ENCODE measurements at regions not wholly inside any gene's neighbourhood (a gene's known extent, or its start where the extent isn't known, plus 50 kb on each side); places are given as distances from the start of the nearest gene placed in this dataset.

DNA sequence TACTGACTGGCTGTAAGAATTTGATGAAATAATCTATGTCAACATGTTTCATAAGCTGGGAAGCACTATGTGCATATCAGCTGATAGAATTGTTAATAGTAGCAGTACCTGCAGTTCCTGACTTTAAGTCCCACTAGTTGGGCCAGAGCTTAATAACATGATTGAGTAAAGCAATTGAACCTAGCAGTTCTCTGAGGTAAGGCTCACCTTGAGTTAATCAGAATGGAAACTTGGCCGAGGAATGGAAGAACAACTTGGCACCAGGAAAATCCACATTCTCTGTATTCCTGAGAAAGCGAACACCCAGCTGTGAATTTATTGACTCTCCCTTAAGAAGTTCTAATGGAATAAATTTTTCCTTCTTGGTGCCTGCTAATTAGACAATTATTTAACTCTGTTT is 262.6 kb downstream of the IGSF11 start:
- CTCF ChIA-PET = no interaction called here
- H3K79me2 ChIP-seq (ENCODE audit: insufficient read depth) = no peaks in the 10 kb centered on the region

DNA sequence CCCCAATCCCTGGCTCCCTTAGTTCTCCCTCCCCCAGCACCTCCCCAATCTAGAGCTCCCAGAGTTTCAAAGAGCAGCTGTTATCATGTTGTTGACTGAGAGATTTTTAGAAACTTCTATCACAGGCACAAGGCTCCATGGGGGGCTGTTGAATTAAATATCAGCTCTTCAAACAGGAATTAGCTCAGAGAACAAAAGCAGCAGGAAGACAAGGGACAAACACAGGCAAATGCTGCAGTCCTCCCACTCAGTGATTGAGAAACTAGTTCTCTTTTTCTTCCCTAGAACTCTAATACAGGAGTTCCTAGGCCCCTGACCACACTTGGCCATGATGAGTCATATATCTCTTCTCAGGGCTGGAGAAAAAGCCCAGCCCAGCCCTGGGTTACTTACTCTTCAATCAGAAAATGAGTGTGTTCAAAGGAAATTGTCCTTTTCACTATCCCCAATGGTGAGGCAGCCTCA is 262.1 kb downstream of the IGSF11 start:
- Histone ChIP-seq H3K4me1 (ENCODE audit: control insufficient read depth in 1 of 2, insufficient read depth in 2 of 2, low read depth in 1 of 2, low read length in 1 of 2) (no peaks in the 10 kb centered on the region), H3K4me3 (ENCODE audit: low read depth in 2 of 2, low read length in 1 of 2) (no peak overlapping the region), H3K9me3 (no peaks in the 10 kb centered on the region), H3K27ac (ENCODE audit: low read depth in 2 of 2, low read length in 1 of 2) (no peak overlapping the region), H3K79me2 (ENCODE audit: insufficient read depth) (no peaks in the 10 kb centered on the region), H3K4me2 (no peak overlapping the region), H3K36me3 (replicated peaks in 1 of 2; ENCODE audit: control insufficient read depth in 1 of 2, insufficient read depth in 2 of 2, low read length in 1 of 2) (no peaks in the 10 kb centered on the region), H3K9me2 (no peaks in the 10 kb centered on the region), H4K20me1 (ENCODE audit: insufficient read depth) (no peaks in the 10 kb centered on the region), H3K27me3 (ENCODE audit: insufficient read depth) (no peaks in the 10 kb centered on the region), H3F3A (replicated peaks; ENCODE audit: insufficient read depth) (no peaks in the 10 kb centered on the region), H3K9ac (no peak overlapping the region), H2AFZ (ENCODE audit: low read depth) (no peak overlapping the region)
- no peak for DNase-seq
- CTCF ChIA-PET = no interaction called here
- no peak for TF ChIP-seq GABPA (IDR thresholded peaks at IDR 0.05; ENCODE audit: low read depth)
- no peak for TF ChIP-seq TEAD4 (IDR thresholded peaks at IDR 0.05; ENCODE audit: borderline replicate concordance, insufficient read depth)
- TF ChIP-seq, protein P1, sequence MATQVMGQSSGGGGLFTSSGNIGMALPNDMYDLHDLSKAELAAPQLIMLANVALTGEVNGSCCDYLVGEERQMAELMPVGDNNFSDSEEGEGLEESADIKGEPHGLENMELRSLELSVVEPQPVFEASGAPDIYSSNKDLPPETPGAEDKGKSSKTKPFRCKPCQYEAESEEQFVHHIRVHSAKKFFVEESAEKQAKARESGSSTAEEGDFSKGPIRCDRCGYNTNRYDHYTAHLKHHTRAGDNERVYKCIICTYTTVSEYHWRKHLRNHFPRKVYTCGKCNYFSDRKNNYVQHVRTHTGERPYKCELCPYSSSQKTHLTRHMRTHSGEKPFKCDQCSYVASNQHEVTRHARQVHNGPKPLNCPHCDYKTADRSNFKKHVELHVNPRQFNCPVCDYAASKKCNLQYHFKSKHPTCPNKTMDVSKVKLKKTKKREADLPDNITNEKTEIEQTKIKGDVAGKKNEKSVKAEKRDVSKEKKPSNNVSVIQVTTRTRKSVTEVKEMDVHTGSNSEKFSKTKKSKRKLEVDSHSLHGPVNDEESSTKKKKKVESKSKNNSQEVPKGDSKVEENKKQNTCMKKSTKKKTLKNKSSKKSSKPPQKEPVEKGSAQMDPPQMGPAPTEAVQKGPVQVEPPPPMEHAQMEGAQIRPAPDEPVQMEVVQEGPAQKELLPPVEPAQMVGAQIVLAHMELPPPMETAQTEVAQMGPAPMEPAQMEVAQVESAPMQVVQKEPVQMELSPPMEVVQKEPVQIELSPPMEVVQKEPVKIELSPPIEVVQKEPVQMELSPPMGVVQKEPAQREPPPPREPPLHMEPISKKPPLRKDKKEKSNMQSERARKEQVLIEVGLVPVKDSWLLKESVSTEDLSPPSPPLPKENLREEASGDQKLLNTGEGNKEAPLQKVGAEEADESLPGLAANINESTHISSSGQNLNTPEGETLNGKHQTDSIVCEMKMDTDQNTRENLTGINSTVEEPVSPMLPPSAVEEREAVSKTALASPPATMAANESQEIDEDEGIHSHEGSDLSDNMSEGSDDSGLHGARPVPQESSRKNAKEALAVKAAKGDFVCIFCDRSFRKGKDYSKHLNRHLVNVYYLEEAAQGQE (IDR thresholded peaks at IDR 0.05; ENCODE audit: low read depth, low read length) = no peak
- no peak for TF ChIP-seq CHD2 (IDR thresholded peaks at IDR 0.05; ENCODE audit: low read length, partially characterized antibody)
- no peak for TF ChIP-seq NFIC (IDR thresholded peaks at IDR 0.05; ENCODE audit: borderline replicate concordance)
- TF ChIP-seq, protein P2, sequence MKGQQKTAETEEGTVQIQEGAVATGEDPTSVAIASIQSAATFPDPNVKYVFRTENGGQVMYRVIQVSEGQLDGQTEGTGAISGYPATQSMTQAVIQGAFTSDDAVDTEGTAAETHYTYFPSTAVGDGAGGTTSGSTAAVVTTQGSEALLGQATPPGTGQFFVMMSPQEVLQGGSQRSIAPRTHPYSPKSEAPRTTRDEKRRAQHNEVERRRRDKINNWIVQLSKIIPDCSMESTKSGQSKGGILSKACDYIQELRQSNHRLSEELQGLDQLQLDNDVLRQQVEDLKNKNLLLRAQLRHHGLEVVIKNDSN (IDR thresholded peaks at IDR 0.05; ENCODE audit: borderline replicate concordance, low read depth) = no peak
- no peak for TF ChIP-seq YY1 (IDR thresholded peaks at IDR 0.05; ENCODE audit: low read depth)
- no peak for TF ChIP-seq EP300 (IDR thresholded peaks at IDR 0.05; ENCODE audit: borderline replicate concordance in 1 of 2, low read depth in 1 of 2, low read length in 1 of 2)
- TF ChIP-seq RAD21 (IDR thresholded peaks at IDR 0.05; ENCODE audit: low read length) = no peak
- TF ChIP-seq EZH2phosphoT487 (IDR thresholded peaks at IDR 0.05; ENCODE audit: borderline replicate concordance, low read depth) = no peak
- TF ChIP-seq TAF1 (IDR thresholded peaks at IDR 0.05; ENCODE audit: borderline replicate concordance, low read depth, low read length) = no peak
- no peak for TF ChIP-seq FOSL2 (IDR thresholded peaks at IDR 0.05; ENCODE audit: borderline replicate concordance, low read depth)
- TF ChIP-seq RFX5 (IDR thresholded peaks at IDR 0.05; ENCODE audit: low read length) = no peak
- TF ChIP-seq, protein P3, sequence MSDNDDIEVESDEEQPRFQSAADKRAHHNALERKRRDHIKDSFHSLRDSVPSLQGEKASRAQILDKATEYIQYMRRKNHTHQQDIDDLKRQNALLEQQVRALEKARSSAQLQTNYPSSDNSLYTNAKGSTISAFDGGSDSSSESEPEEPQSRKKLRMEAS (IDR thresholded peaks at IDR 0.05; ENCODE audit: low read depth) = no peak
- no peak for TF ChIP-seq GATA2 (CRISPR knock-in tag; IDR thresholded peaks at IDR 0.05)
- no peak for TF ChIP-seq FOXJ3 (CRISPR knock-in tag; IDR thresholded peaks at IDR 0.05)
- POLR2A ChIA-PET = no interaction called here

More for the DNA sequence above, 262.6 kb downstream of the IGSF11 start:
- no peaks in the 10 kb centered on the region for H4K20me1 ChIP-seq (ENCODE audit: insufficient read depth)
- H2AFZ ChIP-seq (ENCODE audit: low read depth) = no peak overlapping the region
- H3K9me3 ChIP-seq = no peaks in the 10 kb centered on the region
- H3K4me1 ChIP-seq (ENCODE audit: control insufficient read depth in 1 of 2, insufficient read depth in 2 of 2, low read depth in 1 of 2, low read length in 1 of 2) = no peaks in the 10 kb centered on the region
- no peaks in the 10 kb centered on the region for H3K27me3 ChIP-seq (ENCODE audit: insufficient read depth)
- DNase-seq = no peak
- POLR2A ChIA-PET = no interaction called here
- H3K4me2 ChIP-seq = no peak overlapping the region
- H3F3A ChIP-seq (replicated peaks; ENCODE audit: insufficient read depth) = no peaks in the 10 kb centered on the region
- H3K27ac ChIP-seq (ENCODE audit: low read depth in 2 of 2, low read length in 1 of 2) = no peak overlapping the region
- H3K4me3 ChIP-seq (ENCODE audit: low read depth in 2 of 2, low read length in 1 of 2) = no peak overlapping the region
- TF ChIP-seq FOXM1 (IDR thresholded peaks at IDR 0.05; ENCODE audit: low read depth) (no peak), SMC3 (IDR thresholded peaks at IDR 0.05; ENCODE audit: low read depth, low read length) (no peak), FOSL2 (IDR thresholded peaks at IDR 0.05; ENCODE audit: borderline replicate concordance, low read depth) (no peak), TCF12 (IDR thresholded peaks at IDR 0.05) (no peak), JUND (IDR thresholded peaks at IDR 0.05) (no peak)
- TF ChIP-seq, protein P4, sequence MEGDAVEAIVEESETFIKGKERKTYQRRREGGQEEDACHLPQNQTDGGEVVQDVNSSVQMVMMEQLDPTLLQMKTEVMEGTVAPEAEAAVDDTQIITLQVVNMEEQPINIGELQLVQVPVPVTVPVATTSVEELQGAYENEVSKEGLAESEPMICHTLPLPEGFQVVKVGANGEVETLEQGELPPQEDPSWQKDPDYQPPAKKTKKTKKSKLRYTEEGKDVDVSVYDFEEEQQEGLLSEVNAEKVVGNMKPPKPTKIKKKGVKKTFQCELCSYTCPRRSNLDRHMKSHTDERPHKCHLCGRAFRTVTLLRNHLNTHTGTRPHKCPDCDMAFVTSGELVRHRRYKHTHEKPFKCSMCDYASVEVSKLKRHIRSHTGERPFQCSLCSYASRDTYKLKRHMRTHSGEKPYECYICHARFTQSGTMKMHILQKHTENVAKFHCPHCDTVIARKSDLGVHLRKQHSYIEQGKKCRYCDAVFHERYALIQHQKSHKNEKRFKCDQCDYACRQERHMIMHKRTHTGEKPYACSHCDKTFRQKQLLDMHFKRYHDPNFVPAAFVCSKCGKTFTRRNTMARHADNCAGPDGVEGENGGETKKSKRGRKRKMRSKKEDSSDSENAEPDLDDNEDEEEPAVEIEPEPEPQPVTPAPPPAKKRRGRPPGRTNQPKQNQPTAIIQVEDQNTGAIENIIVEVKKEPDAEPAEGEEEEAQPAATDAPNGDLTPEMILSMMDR (IDR thresholded peaks at IDR 0.05) = no peak
- H3K9ac ChIP-seq = no peak overlapping the region
- 30% methylated on average over 2 of the region's 2 CpGs for WGBS (ENCODE audit: low lambda C conversion rate)
- H3K9me2 ChIP-seq = no peaks in the 10 kb centered on the region
- no peaks in the 10 kb centered on the region for H3K36me3 ChIP-seq (replicated peaks in 1 of 2; ENCODE audit: control insufficient read depth in 1 of 2, insufficient read depth in 2 of 2, low read length in 1 of 2)
